Prostate gland (tissue), 2 donors: ENCODE measurements at regions not wholly inside any gene's neighbourhood (a gene's known extent, or its start where the extent isn't known, plus 50 kb on each side); places are given as distances from the start of the nearest gene placed in this dataset.

ENCODE experiments used
- CTCF ChIP-seq, 4 experiments: fragments of 200-600 bp in 2 of 4; fragments of 450-650 bp in 2 of 4; sonication (generic) in 2 of 4; IDR thresholded peaks; 1 replicate in 3 of 4; 2 replicates in 1 of 4; pipeline ENCODE4 v1.5.1; 2016 to 2019; ENCODE audit warnings: antibody characterized with exemption in 4 of 4, mild to moderate bottlenecking in 2 of 4, moderate library complexity in 2 of 4
- POLR2A ChIP-seq: fragments of 450-650 bp; IDR thresholded peaks from one replicate; pipeline ENCODE4 v1.6.1; 2016; ENCODE audit warnings: antibody characterized with exemption, mild to moderate bottlenecking
- POLR2AphosphoS5 ChIP-seq: sonication (generic); formaldehyde crosslinking; IDR thresholded peaks from one replicate; pipeline ENCODE4 v1.6.1; 2017; ENCODE audit warnings: antibody characterized with exemption

DNA sequence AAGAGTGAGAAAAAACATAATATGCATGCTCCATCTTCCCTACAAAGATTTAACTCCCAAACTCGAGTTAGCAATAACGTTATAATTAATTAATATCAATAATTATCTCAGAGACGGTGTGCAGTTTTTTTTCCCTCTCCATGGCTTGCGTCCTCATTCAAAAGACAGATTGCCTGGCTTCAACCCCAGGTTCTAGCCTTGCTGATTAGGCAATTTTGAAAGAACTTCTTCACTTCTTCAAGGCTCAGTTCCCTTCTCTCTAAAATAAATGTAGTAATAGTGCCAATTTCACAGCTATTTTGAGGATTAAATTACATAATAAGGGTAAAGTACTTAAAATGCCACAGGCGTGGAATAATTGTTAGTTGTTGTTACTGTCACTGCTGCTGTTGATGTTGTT lies 876.1 kb upstream of the GBE1 start:
- TF ChIP-seq CTCF (IDR thresholded peaks at IDR 0.05), result no peak
- no peak for TF ChIP-seq POLR2A
- no peak for TF ChIP-seq POLR2AphosphoS5
